ENCODE measurements at regions not wholly inside any gene's neighbourhood (a gene's known extent, or its start where the extent isn't known, plus 50 kb on each side); places are given as distances from the start of the nearest gene placed in this dataset.

DNA sequence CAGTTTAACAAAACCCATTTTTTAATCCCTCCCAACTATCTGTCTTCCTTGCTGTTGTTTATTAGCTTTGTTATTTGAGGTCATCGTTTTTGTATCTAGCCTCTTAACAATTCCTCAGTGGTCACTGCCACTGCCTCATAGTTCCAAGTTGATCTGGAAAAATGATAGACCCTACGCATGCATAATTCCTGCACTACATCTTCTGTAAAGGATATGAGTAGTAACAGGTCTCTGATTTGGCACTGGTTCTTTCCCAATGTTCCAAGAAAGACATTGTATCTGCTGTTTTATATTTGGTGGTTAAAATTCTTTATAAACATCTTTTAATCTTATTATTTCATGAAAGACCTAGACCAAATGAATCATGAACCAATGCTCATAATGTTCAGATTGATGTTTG lies 166.6 kb downstream of the ZNF330 start:
- TF ChIP-seq EP300 (IDR thresholded peaks at IDR 0.05; ENCODE audit: borderline replicate concordance in 1 of 2, low read depth in 1 of 2, low read length in 1 of 2): no peak
- TF ChIP-seq, protein P1, sequence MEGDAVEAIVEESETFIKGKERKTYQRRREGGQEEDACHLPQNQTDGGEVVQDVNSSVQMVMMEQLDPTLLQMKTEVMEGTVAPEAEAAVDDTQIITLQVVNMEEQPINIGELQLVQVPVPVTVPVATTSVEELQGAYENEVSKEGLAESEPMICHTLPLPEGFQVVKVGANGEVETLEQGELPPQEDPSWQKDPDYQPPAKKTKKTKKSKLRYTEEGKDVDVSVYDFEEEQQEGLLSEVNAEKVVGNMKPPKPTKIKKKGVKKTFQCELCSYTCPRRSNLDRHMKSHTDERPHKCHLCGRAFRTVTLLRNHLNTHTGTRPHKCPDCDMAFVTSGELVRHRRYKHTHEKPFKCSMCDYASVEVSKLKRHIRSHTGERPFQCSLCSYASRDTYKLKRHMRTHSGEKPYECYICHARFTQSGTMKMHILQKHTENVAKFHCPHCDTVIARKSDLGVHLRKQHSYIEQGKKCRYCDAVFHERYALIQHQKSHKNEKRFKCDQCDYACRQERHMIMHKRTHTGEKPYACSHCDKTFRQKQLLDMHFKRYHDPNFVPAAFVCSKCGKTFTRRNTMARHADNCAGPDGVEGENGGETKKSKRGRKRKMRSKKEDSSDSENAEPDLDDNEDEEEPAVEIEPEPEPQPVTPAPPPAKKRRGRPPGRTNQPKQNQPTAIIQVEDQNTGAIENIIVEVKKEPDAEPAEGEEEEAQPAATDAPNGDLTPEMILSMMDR (IDR thresholded peaks at IDR 0.05): no peak
- TF ChIP-seq POLR2AphosphoS5 (IDR thresholded peaks at IDR 0.05; ENCODE audit: low read depth, low read length): no peak
- TF ChIP-seq GABPA (IDR thresholded peaks at IDR 0.05; ENCODE audit: low read depth): no peak
- TF ChIP-seq, protein P2, sequence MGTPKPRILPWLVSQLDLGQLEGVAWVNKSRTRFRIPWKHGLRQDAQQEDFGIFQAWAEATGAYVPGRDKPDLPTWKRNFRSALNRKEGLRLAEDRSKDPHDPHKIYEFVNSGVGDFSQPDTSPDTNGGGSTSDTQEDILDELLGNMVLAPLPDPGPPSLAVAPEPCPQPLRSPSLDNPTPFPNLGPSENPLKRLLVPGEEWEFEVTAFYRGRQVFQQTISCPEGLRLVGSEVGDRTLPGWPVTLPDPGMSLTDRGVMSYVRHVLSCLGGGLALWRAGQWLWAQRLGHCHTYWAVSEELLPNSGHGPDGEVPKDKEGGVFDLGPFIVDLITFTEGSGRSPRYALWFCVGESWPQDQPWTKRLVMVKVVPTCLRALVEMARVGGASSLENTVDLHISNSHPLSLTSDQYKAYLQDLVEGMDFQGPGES (IDR thresholded peaks at IDR 0.05; ENCODE audit: low read depth, low read length): no peak
- TF ChIP-seq, protein P3, sequence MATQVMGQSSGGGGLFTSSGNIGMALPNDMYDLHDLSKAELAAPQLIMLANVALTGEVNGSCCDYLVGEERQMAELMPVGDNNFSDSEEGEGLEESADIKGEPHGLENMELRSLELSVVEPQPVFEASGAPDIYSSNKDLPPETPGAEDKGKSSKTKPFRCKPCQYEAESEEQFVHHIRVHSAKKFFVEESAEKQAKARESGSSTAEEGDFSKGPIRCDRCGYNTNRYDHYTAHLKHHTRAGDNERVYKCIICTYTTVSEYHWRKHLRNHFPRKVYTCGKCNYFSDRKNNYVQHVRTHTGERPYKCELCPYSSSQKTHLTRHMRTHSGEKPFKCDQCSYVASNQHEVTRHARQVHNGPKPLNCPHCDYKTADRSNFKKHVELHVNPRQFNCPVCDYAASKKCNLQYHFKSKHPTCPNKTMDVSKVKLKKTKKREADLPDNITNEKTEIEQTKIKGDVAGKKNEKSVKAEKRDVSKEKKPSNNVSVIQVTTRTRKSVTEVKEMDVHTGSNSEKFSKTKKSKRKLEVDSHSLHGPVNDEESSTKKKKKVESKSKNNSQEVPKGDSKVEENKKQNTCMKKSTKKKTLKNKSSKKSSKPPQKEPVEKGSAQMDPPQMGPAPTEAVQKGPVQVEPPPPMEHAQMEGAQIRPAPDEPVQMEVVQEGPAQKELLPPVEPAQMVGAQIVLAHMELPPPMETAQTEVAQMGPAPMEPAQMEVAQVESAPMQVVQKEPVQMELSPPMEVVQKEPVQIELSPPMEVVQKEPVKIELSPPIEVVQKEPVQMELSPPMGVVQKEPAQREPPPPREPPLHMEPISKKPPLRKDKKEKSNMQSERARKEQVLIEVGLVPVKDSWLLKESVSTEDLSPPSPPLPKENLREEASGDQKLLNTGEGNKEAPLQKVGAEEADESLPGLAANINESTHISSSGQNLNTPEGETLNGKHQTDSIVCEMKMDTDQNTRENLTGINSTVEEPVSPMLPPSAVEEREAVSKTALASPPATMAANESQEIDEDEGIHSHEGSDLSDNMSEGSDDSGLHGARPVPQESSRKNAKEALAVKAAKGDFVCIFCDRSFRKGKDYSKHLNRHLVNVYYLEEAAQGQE (IDR thresholded peaks at IDR 0.05; ENCODE audit: low read depth, low read length): no peak
- TF ChIP-seq, protein P4, sequence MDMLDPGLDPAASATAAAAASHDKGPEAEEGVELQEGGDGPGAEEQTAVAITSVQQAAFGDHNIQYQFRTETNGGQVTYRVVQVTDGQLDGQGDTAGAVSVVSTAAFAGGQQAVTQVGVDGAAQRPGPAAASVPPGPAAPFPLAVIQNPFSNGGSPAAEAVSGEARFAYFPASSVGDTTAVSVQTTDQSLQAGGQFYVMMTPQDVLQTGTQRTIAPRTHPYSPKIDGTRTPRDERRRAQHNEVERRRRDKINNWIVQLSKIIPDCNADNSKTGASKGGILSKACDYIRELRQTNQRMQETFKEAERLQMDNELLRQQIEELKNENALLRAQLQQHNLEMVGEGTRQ (IDR thresholded peaks at IDR 0.05; ENCODE audit: borderline replicate concordance, low read depth, low read length): no peak
- TF ChIP-seq RAD21 (IDR thresholded peaks at IDR 0.05; ENCODE audit: low read length): no peak
- TF ChIP-seq, protein P5, sequence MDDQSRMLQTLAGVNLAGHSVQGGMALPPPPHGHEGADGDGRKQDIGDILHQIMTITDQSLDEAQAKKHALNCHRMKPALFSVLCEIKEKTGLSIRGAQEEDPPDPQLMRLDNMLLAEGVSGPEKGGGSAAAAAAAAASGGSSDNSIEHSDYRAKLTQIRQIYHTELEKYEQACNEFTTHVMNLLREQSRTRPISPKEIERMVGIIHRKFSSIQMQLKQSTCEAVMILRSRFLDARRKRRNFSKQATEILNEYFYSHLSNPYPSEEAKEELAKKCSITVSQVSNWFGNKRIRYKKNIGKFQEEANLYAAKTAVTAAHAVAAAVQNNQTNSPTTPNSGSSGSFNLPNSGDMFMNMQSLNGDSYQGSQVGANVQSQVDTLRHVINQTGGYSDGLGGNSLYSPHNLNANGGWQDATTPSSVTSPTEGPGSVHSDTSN (IDR thresholded peaks at IDR 0.05): no peak
- TF ChIP-seq SMC3 (IDR thresholded peaks at IDR 0.05; ENCODE audit: low read depth, low read length): no peak
- peak; percentile 31; the same call in 1 of the 2 replicates for TF ChIP-seq TCF12 (IDR thresholded peaks at IDR 0.05)
- TF ChIP-seq RFX5 (IDR thresholded peaks at IDR 0.05; ENCODE audit: low read length): no peak

Measured in SK-N-SH (cell line).